SKM-1 treated with dmso at 0.1 percent for 144 hours (cell line): ENCODE measurements at regions not wholly inside any gene's neighbourhood (a gene's known extent, or its start where the extent isn't known, plus 50 kb on each side); places are given as distances from the start of the nearest gene placed in this dataset.
"Not testable (repeated sequence)": the region's sequence is repeated elsewhere in the genome, so short reads cannot be mapped to it uniquely, and the experiment has no call there.

ENCODE experiments used
- DNase-seq: peaks from one replicate; lab custom pipeline; 2025; ENCODE audit not compliant: unreplicated experiment; lab: John Stamatoyannopoulos, UW

GRCh38 chrX:37904833-37905232 lies 57.5 kb upstream of the DYNLT3 start:
- DNase-seq: no peak

GRCh38 chrX:37905436-37906147 lies 58.2 kb upstream of the DYNLT3 start:
- no peak for DNase-seq

DNA sequence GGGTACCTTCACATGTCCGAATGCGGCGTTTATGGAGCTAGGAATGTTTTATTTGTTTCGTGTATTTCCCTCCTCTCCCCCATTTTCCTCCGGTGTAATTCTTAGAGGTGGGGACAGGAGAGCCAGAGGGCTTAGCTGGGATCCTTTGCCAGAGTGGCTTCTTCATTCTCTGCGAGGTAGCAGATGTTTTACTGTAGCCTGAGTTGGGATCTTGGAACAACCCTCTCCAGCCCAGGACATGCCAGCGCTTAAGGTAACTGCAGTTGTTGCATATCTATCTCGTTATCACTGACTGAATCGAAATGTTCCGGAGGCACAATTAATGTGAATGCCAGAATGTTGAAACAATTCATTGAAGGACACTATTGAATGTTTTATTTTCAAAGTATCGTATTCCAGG lies 59.0 kb upstream of the DYNLT3 start:
- DNase-seq: no peak

- no peak for DNase-seq
Observed at GRCh38 chrX:37910186-37910585, 62.8 kb upstream of the DYNLT3 start.

DNA sequence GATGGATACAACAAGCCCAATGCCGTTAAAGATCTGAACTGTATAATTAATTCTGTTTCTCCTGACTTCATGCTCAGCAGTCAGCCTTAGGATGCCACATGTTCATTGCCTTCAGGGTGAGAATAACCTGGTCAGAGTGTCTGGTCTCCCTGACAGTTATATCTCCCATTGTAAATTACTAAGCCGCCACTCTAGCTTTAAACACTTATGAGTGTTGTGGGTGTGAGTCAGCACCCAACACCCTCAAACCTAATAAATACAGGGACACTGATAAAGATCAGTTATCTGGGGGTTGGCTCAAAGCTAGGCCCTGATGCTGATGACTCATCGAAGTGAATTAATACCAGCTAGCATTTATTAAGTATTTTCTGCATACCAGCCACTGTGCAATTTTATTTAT lies 64.9 kb upstream of the DYNLT3 start:
- no peak for DNase-seq

- DNase-seq: no peak
Observed at GRCh38 chrX:37912777-37913176, 65.4 kb upstream of the DYNLT3 start.

- no peak for DNase-seq
Observed at GRCh38 chrX:37918168-37918567, 70.8 kb upstream of the DYNLT3 start.

- DNase-seq: no peak
Observed at GRCh38 chrX:37918703-37919102, 71.3 kb upstream of the DYNLT3 start.

- DNase-seq: no peak
Observed at GRCh38 chrX:37921758-37922157, 74.4 kb upstream of the DYNLT3 start.

- no peak for DNase-seq
Observed at GRCh38 chrX:37922928-37923327, 75.6 kb upstream of the DYNLT3 start.

DNA sequence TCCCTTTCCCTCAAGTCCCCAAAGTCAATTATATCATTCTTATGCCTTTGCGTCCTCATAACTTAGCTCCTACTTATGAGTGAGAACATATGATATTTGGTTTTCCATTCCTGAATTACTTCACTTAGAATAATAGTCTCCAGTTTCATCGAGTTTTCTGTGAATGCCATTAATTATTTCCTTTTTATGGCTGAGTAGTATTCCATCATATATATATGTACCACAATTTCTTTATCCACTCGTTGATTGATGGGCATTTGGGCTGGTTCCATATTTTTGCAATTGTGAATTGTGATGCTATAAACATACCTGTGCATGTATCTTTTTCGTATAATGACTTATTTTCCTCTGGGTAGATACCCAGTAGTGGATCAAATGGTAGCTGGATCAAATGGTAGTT lies 78.4 kb upstream of the DYNLT3 start:
- not testable (repeated sequence) for DNase-seq

DNA sequence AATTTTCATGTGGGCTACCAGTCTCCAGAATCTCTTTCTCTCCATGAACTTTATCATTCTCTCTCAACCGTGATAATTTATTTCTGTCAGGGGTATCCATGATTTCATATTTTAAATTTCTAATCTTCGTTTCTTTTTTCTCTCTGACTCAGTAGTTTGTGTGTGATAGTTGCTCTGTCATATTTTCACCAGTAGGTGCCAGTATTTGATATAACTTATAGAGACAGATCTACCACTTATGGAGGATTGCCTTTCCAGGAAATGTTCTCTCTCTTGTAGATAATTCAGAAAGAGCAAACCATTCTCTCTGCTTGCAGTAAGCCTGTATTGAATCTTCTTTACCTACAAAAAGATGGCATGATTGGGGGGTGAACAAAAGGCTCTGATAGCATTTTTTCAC lies 79.3 kb upstream of the DYNLT3 start:
- DNase-seq: peak; percentile 39

- DNase-seq: no peak
Observed at GRCh38 chrX:37942170-37942569, 64.2 kb upstream of the SYTL5 start.

DNA sequence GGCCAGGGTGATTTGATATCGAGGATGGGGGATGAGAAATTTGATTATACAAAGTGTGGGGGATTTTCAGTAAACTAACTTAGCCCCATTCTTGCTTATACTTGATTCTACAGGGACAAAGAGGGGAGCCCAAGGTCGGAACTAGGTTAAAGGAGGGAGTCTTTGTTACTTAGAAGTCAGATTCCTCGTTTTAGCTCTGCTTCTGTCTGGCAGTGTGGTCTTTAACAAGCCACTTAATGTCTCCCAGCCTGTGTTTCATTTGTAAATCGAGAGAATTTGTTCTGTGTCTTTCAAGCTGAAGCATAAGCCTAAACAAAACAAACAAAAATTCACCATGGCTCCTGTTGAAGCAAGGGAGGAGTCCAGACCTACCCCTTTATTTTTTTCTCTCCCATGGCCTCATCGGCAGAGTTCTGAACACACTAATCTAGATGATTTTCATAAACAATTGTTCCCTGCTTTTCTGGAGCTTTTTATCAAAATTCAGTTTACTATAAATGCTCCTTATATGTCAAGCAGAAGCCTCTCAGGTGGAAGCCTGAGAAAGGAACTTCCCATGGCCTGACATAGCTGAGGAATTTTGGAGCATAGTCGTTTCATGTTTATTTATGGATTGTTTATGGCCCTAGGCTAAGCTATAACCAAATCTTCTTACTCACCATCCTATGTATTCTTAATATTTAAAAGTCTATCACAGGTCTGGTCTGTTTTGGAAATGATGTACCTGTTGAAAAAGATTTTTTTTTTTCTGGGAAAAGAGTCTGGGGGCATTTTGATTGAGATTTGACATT lies 62.6 kb upstream of the SYTL5 start:
- no peak for DNase-seq

- DNase-seq: no peak
Observed at GRCh38 chrX:37946197-37946596, 60.2 kb upstream of the SYTL5 start.

- no peak for DNase-seq
Observed at GRCh38 chrX:37955273-37955672, 51.1 kb upstream of the SYTL5 start.

DNA sequence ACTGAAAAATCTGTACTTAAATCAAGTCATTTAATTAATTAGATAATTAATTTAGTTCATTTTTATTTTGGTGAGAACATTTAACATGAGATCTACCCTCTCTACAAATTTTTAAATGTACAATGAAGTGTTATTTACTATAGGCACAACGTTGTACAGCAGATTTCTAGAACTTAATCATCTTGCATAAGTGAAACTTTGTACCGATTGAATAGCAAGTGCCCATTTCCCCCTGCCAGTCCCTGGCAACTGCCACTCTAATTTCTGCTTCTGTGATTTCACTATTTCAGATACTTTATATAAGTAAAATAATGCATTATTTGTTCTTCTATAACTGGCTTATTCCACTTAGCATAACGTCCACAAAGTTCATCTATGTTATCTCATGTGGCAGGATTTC lies 50.1 kb upstream of the SYTL5 start:
- no peak for DNase-seq
